Testis (tissue), 2 donors: ENCODE measurements at regions not wholly inside any gene's neighbourhood (a gene's known extent, or its start where the extent isn't known, plus 50 kb on each side); places are given as distances from the start of the nearest gene placed in this dataset.

Experiments used
- CTCF ChIP-seq, 3 experiments: fragments of 450-650 bp in 2 of 3; fragments of 200-600 bp in 1 of 3; sonication (generic) in 1 of 3; IDR thresholded peaks; one replicate each; pipeline ENCODE4 v1.5.1; 2016 to 2019; ENCODE audit warnings: antibody characterized with exemption in 3 of 3, mild to moderate bottlenecking in 2 of 3, moderate library complexity in 1 of 3
- POLR2A ChIP-seq: fragments of 450-650 bp; IDR thresholded peaks from one replicate; pipeline ENCODE4 v1.6.1; 2017; ENCODE audit warnings: antibody characterized with exemption, mild to moderate bottlenecking, moderate library complexity

DNA sequence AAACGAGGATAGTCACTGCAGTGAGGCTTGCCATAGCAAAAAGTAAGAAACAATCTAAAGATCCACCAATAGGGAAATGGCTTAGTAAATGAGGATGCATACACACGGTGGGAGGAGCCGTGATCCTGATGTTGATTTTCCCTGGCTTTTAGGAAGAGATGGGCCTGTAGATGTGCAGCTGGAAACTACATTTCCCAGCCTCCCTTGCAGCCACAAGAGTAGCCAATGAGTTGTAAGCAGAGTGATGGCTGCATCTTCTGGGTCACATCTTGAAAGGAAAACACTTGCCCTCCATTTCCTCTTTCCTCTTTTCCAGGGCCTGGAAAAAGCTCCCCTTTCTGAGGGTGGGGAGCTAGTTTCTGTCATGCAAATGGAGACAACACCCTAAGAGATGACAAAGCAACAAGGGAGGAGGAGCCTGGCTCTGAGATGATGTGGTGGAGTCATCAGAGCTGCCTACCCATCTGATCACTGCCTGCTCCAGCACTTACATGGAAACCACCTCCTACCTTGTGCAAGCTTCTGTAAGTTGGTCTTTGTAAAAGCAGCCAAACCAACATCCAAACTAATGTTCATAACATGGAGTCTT is 139.1 kb downstream of the TLE3 start:
- TF ChIP-seq CTCF (IDR thresholded peaks at IDR 0.05) = no peak
- TF ChIP-seq POLR2A = no peak
